HepG2 (cell line): ENCODE measurements at regions not wholly inside any gene's neighbourhood (a gene's known extent, or its start where the extent isn't known, plus 50 kb on each side); places are given as distances from the start of the nearest gene placed in this dataset.

Experiments
- CBX5 ChIP-seq: sonication (generic); formaldehyde crosslinking; IDR thresholded peaks from 2 replicates; pipeline ENCODE4 v1.4.0; 2020; ENCODE audit warnings: missing genetic modification reagents, borderline replicate concordance
- JUND ChIP-seq: sonication (generic); formaldehyde crosslinking; IDR thresholded peaks from 2 replicates; pipeline ENCODE4 v1.8.0; 2022; ENCODE audit warnings: mild to moderate bottlenecking, missing genetic modification reagents
- KDM1A ChIP-seq: IDR thresholded peaks from 2 replicates; pipeline ENCODE4 v1.6.1; 2016; ENCODE audit warnings: missing compliant biosample characterization
- MAFK ChIP-seq, 2 experiments: IDR thresholded peaks in 1 of 2; conservative IDR thresholded peaks in 1 of 2; 2 replicates each; pipeline ENCODE4 v1.6.1; 2011; ENCODE audit warnings: improper control_type of control experiment in 2 of 2, low read length in 2 of 2
- MYNN ChIP-seq: sonication (generic); formaldehyde crosslinking; IDR thresholded peaks from 2 replicates; pipeline ENCODE4 v1.4.0; 2020; ENCODE audit warnings: mild to moderate bottlenecking, low read depth, missing genetic modification reagents
- POLR2AphosphoS5 ChIP-seq: IDR thresholded peaks from 2 replicates; pipeline ENCODE4 v1.6.1; 2012; ENCODE audit warnings: low read depth, low read length
- RAD51 ChIP-seq: fragments of 450-650 bp; IDR thresholded peaks from 2 replicates; pipeline ENCODE4 v1.6.1; 2016; ENCODE audit warnings: borderline replicate concordance
- SIX1 ChIP-seq: sonication (generic); formaldehyde crosslinking; IDR thresholded peaks from 2 replicates; pipeline ENCODE4 v1.4.0; 2020; ENCODE audit warnings: missing genetic modification reagents, borderline replicate concordance
- TBL1XR1 ChIP-seq: fragments of 150-350 bp; IDR thresholded peaks from 2 replicates; pipeline ENCODE4 v1.6.1; 2014; ENCODE audit warnings: borderline replicate concordance, low read length; ENCODE audit not compliant: partially characterized antibody
- TBP ChIP-seq: sonication (generic); formaldehyde crosslinking; IDR thresholded peaks from 2 replicates; pipeline ENCODE4 v1.5.0; 2020; ENCODE audit warnings: missing genetic modification reagents
- TCF7L2 ChIP-seq: IDR thresholded peaks from 2 replicates; pipeline ENCODE4 v1.6.1; 2011; ENCODE audit warnings: mild to moderate bottlenecking, low read depth, low read length, moderate library complexity
- TF ChIP-seq, protein P1 (sequence below): sonication (generic); formaldehyde crosslinking; conservative IDR thresholded peaks from 2 replicates; pipeline ENCODE4 v1.8.0; 2022; ENCODE audit warnings: mild to moderate bottlenecking, moderate library complexity, missing genetic modification reagents

DNA sequence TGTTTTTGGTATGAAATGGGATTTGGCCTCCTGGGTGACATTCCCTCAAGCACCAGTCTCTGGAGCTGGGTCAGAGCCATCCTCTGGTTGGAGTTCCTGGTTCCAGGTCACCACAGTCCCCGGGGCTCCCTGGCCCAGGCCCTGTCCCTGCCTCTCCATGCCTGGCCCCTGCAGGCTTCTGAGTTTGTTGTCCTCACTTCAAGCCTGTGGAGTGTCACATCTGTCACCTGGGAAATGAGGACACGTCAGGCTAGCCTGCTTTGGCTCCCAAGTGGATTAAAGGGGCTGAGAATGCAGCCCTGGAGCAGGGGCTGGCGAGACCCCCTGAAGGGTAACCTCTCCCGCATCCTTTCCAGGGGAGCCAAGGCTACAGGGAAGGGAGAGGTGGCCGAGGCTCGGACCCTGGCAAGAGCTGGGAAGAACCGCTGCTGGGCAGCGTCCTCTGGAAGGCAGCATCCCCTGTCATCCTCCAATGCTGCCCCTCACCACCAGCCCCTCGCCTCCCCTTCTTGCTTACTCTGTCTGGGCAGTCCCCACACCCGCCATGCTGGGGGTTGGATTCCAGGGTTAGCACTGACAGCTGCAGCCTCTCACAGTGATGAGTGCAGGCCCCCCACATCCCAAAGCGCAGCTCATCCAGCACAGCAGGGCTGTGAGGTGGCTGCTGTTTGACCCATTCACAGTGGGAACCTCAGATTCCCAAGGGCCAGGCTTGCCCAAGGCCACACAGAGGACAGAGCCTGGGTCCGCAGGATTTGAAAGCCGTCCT lies 75.5 kb upstream of the IQSEC1 start:
- TF ChIP-seq KDM1A (CRISPR knock-in tag), result no peak
- no peak for TF ChIP-seq TBL1XR1
- TF ChIP-seq, protein P1, sequence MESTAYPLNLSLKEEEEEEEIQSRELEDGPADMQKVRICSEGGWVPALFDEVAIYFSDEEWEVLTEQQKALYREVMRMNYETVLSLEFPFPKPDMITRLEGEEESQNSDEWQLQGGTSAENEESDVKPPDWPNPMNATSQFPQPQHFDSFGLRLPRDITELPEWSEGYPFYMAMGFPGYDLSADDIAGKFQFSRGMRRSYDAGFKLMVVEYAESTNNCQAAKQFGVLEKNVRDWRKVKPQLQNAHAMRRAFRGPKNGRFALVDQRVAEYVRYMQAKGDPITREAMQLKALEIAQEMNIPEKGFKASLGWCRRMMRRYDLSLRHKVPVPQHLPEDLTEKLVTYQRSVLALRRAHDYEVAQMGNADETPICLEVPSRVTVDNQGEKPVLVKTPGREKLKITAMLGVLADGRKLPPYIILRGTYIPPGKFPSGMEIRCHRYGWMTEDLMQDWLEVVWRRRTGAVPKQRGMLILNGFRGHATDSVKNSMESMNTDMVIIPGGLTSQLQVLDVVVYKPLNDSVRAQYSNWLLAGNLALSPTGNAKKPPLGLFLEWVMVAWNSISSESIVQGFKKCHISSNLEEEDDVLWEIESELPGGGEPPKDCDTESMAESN (CRISPR knock-in tag), result no peak
- no peak for TF ChIP-seq TCF7L2
- TF ChIP-seq SIX1 (CRISPR knock-in tag), result no peak
- TF ChIP-seq JUND, result no peak
- TF ChIP-seq TBP (CRISPR knock-in tag), result no peak
- TF ChIP-seq MYNN, result no peak
- TF ChIP-seq MAFK (conservative IDR thresholded peaks at IDR 0.05 in 1 of 2, IDR thresholded peaks at IDR 0.05 in 1 of 2; ENCODE audit: low read length in 2 of 2), result no peak
- TF ChIP-seq CBX5 (CRISPR knock-in tag), result no peak
- TF ChIP-seq RAD51, result no peak
- TF ChIP-seq POLR2AphosphoS5, result no peak
